ENCODE measurements at regions not wholly inside any gene's neighbourhood (a gene's known extent, or its start where the extent isn't known, plus 50 kb on each side); places are given as distances from the start of the nearest gene placed in this dataset.

DNA sequence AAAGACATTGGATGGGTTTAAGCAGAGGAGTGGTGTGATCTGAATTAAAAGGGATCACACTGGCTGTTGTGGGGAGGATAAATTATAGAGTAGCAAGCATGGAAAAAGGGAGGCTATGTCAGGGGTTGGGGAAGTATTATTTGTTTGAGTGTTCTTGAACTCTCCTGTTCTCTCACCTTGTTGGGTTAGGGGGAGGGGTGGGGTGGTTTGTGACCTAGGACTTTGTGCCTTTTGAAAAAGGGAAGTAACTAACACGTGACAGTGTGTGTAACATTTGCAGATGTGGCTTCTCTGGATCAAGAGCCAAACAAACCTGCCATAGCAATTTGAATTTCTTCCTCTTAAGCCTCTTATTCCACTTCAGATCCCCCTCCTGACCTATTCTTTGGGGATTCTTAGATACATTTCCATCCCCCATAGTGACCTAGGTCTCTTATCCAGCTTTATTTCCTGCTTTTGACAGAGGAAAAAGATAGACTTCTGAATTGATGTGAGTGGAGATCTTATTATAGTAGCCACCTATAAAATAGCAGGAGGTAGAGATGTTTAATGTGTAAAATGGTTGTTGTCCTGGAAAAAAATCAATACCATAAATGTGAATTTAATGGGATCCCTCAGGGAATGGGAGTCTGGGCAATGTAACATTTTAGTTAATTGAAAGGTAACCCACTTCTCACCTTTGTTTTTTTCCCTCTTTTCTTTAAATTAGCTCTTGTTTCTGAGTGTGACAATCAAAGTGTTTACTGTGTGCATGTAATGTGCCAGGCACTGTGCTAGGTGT is 120.4 kb downstream of the CT47B1 start (continued):
- no peak for TF ChIP-seq ZNF791 (tag by site-specific recombination; IDR thresholded peaks at IDR 0.05)
- TF ChIP-seq ZNF600 (tag by site-specific recombination; IDR thresholded peaks at IDR 0.05) = no peak
- TF ChIP-seq IKZF3 (tag by site-specific recombination; IDR thresholded peaks at IDR 0.05) = peak; percentile 48; the same call in 1 of the 2 replicates
- TF ChIP-seq ZNF112 (tag by site-specific recombination; IDR thresholded peaks at IDR 0.05) = no peak
- TF ChIP-seq ZNF544 (tag by site-specific recombination; IDR thresholded peaks at IDR 0.05) = no peak
- TF ChIP-seq ZNF843 (tag by site-specific recombination; IDR thresholded peaks at IDR 0.05) = 0 out of 2 replicates have a peak, but pooled peaks have one; percentile 31
- TF ChIP-seq ZIC2 (tag by site-specific recombination; IDR thresholded peaks at IDR 0.05) = peak; percentile 49
- TF ChIP-seq ZNF366 (tag by site-specific recombination; conservative IDR thresholded peaks at IDR 0.05) = no peak
- no peak for TF ChIP-seq EGR2 (tag by site-specific recombination; IDR thresholded peaks at IDR 0.05; ENCODE audit: low read depth)
- TF ChIP-seq ZNF169 (tag by site-specific recombination; IDR thresholded peaks at IDR 0.05) = no peak
- no peak for TF ChIP-seq ZNF16 (tag by site-specific recombination; IDR thresholded peaks at IDR 0.05; ENCODE audit: low read depth)
- TF ChIP-seq SCRT2 (tag by site-specific recombination; IDR thresholded peaks at IDR 0.05) = no peak
- no peak for TF ChIP-seq ZFP3 (tag by site-specific recombination; IDR thresholded peaks at IDR 0.05; ENCODE audit: low read depth)
- no peak for TF ChIP-seq GLI2 (tag by site-specific recombination; IDR thresholded peaks at IDR 0.05; ENCODE audit: borderline replicate concordance, low read depth)
- no peak for TF ChIP-seq SP2 (tag by site-specific recombination; IDR thresholded peaks at IDR 0.05)
- no peak for TF ChIP-seq ZNF10 (tag by site-specific recombination; IDR thresholded peaks at IDR 0.05)
- TF ChIP-seq ZNF610 (tag by site-specific recombination; IDR thresholded peaks at IDR 0.05; ENCODE audit: borderline replicate concordance) = no peak
- TF ChIP-seq ZNF202 (tag by site-specific recombination; IDR thresholded peaks at IDR 0.05; ENCODE audit: borderline replicate concordance) = no peak
- TF ChIP-seq ZNF138 (tag by site-specific recombination; IDR thresholded peaks at IDR 0.05; ENCODE audit: borderline replicate concordance) = no peak
- TF ChIP-seq ZFP41 (tag by site-specific recombination; IDR thresholded peaks at IDR 0.05; ENCODE audit: borderline replicate concordance) = no peak
- TF ChIP-seq ZNF626 (tag by site-specific recombination; IDR thresholded peaks at IDR 0.05) = no peak
- TF ChIP-seq ZNF221 (tag by site-specific recombination; IDR thresholded peaks at IDR 0.05; ENCODE audit: borderline replicate concordance) = no peak
- TF ChIP-seq SETDB1 (IDR thresholded peaks at IDR 0.05; ENCODE audit: insufficient read length, low read length) = no peak

DNA sequence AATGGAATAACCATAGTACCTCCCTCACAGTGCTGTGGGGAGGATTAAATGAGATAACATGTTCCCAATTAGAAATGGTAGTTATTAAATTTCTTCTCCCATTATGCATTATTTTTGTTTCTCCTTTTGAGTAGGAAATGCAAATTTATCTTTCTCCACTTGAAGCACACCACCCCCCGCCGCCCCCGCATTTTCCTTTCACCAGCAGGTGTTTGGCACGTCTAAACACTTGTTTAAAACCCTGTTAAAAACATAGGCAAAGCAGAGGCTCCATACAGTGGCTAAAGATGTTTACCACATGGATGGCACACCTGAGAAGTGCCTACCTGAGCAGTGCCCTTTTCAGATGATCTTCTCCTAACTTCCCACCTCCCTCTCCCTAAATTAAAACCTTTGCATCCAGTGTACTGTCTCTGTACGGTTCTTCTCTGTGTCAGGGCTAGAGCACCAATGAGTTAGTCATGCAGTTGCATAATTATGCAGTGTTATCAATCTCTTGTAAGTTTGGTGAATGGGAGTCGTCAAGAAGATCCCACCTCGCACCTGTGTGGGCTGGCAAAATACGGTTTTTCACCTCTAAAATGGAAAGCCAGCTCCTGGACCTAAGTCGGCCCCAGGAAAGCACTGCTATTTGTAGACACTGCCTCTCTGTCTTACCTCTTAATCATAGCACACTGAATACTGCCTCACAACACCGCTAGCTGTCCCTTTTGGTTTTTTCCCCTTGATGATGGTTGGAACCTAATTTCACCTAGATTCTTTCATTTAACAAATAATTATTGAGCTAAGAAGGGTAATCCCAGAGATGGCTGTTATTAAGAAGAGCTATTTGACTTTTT is 122.0 kb downstream of the CT47B1 start:
- POLR2A ChIA-PET = no interaction called here
- no peak for TF ChIP-seq ZNF140 (tag by site-specific recombination; IDR thresholded peaks at IDR 0.05)
- CTCF ChIA-PET = interaction anchor here (0.6 to 1.0 kb wide), 2 partner anchors 37 kb away, joined by 3 read pairs; no protein-coding TSS in a partner anchor
- no peaks in the 10 kb centered on the region for H3K9me3 ChIP-seq (ENCODE audit: control insufficient read depth, insufficient read depth, low read depth, low read length)
- H3K4me1 ChIP-seq (ENCODE audit: control insufficient read depth, insufficient read depth, low read length) = no peaks in the 10 kb centered on the region
- no peak overlapping the region for H3K4me3 ChIP-seq (ENCODE audit: low read depth, low read length)
- no peaks in the 10 kb centered on the region for H3K36me3 ChIP-seq (ENCODE audit: control insufficient read depth in 2 of 2, insufficient read depth in 1 of 2, low read length in 2 of 2)
- no peak overlapping the region for H3K27ac ChIP-seq (ENCODE audit: extremely low read depth, low read depth, low read length)

Data from HEK293 (cell line).